ENCODE measurements at regions not wholly inside any gene's neighbourhood (a gene's known extent, or its start where the extent isn't known, plus 50 kb on each side); places are given as distances from the start of the nearest gene placed in this dataset.

GRCh38 chr1:190738317-190738716, 260.7 kb upstream of the BRINP3 start:
- H3K9me3 ChIP-seq (ENCODE audit: control insufficient read depth, insufficient read depth, low read length): no peaks in the 10 kb centered on the region
- ChIA-PET POLR2A (no interaction called here), CTCF (no interaction called here)
- no peak for TF ChIP-seq CTCF (IDR thresholded peaks at IDR 0.05; ENCODE audit: low read depth, low read length)
- H3K27ac ChIP-seq (ENCODE audit: low read depth, low read length): no peak overlapping the region
- no peak overlapping the region for H3K4me3 ChIP-seq (ENCODE audit: low read depth, low read length)
- peak; percentile 3 for DNase-seq (ENCODE audit: low read depth, low spot score)
- no peaks in the 10 kb centered on the region for H3K27me3 ChIP-seq (ENCODE audit: control insufficient read depth, insufficient read depth, low read length)

- Histone ChIP-seq H3K4me3 (ENCODE audit: low read depth, low read length) (no peak overlapping the region), H3K27ac (ENCODE audit: low read depth, low read length) (no peak overlapping the region), H3K27me3 (ENCODE audit: control insufficient read depth, insufficient read depth, low read length) (no peaks in the 10 kb centered on the region), H3K9me3 (ENCODE audit: control insufficient read depth, insufficient read depth, low read length) (no peaks in the 10 kb centered on the region)
- no peak for TF ChIP-seq CTCF (IDR thresholded peaks at IDR 0.05; ENCODE audit: low read depth, low read length)
- CTCF ChIA-PET: no interaction called here
- POLR2A ChIA-PET: no interaction called here
- DNase-seq (ENCODE audit: low read depth, low spot score): no peak
Observed at GRCh38 chr1:190739926-190740325, 262.3 kb upstream of the BRINP3 start.

GRCh38 chr1:190747704-190748103, 270.0 kb upstream of the BRINP3 start:
- POLR2A ChIA-PET: no interaction called here

GRCh38 chr1:190752131-190752530, 274.5 kb upstream of the BRINP3 start:
- TF ChIP-seq CTCF (IDR thresholded peaks at IDR 0.05; ENCODE audit: low read depth, low read length): no peak
- POLR2A ChIA-PET: no interaction called here
- no peak overlapping the region for H3K27ac ChIP-seq (ENCODE audit: low read depth, low read length)
- DNase-seq (ENCODE audit: low read depth, low spot score): no peak
- CTCF ChIA-PET: no interaction called here
- no peaks in the 10 kb centered on the region for H3K27me3 ChIP-seq (ENCODE audit: control insufficient read depth, insufficient read depth, low read length)
- no peak overlapping the region for H3K4me3 ChIP-seq (ENCODE audit: low read depth, low read length)
- H3K9me3 ChIP-seq (ENCODE audit: control insufficient read depth, insufficient read depth, low read length): no peaks in the 10 kb centered on the region

More at GRCh38 chr1:190747704-190748103, 270.0 kb upstream of the BRINP3 start:
- no peaks in the 10 kb centered on the region for H3K27me3 ChIP-seq (ENCODE audit: control insufficient read depth, insufficient read depth, low read length)
- CTCF ChIA-PET: no interaction called here
- H3K9me3 ChIP-seq (ENCODE audit: control insufficient read depth, insufficient read depth, low read length): no peaks in the 10 kb centered on the region
- TF ChIP-seq CTCF (IDR thresholded peaks at IDR 0.05; ENCODE audit: low read depth, low read length): no peak
- DNase-seq (ENCODE audit: low read depth, low spot score): peak; percentile 6
- no peak overlapping the region for H3K4me3 ChIP-seq (ENCODE audit: low read depth, low read length)
- no peak overlapping the region for H3K27ac ChIP-seq (ENCODE audit: low read depth, low read length)

GRCh38 chr1:190754666-190755065, 277.0 kb upstream of the BRINP3 start:
- H3K9me3 ChIP-seq (ENCODE audit: control insufficient read depth, insufficient read depth, low read length): no peaks in the 10 kb centered on the region
- DNase-seq (ENCODE audit: low read depth, low spot score): peak; percentile 13
- no peak overlapping the region for H3K4me3 ChIP-seq (ENCODE audit: low read depth, low read length)
- CTCF ChIA-PET: interaction anchor here (0.8 kb wide), 1 partner anchor 201 kb away, joined by 3 read pairs; no protein-coding TSS in a partner anchor
- H3K27me3 ChIP-seq (ENCODE audit: control insufficient read depth, insufficient read depth, low read length): no peaks in the 10 kb centered on the region
- no peak overlapping the region for H3K27ac ChIP-seq (ENCODE audit: low read depth, low read length)
- POLR2A ChIA-PET: no interaction called here
- TF ChIP-seq CTCF (IDR thresholded peaks at IDR 0.05; ENCODE audit: low read depth, low read length): peak; percentile 43
